ENCODE measurements at regions not wholly inside any gene's neighbourhood (a gene's known extent, or its start where the extent isn't known, plus 50 kb on each side); places are given as distances from the start of the nearest gene placed in this dataset.
A peak's percentile ranks its signal among the peaks of the same experiment; 100 is the strongest.
"Not testable (repeated sequence)": the region's sequence is repeated elsewhere in the genome, so short reads cannot be mapped to it uniquely, and the experiment has no call there.

GRCh38 chr16:63481060-63481459, 1444.8 kb upstream of the CDH8 start:
- DNase-seq (ENCODE audit: low read depth): no peak

- no peak for DNase-seq (ENCODE audit: low read depth)
These were observed 1437.5 kb upstream of the CDH8 start for GRCh38 chr16:63473725-63474124.

DNA sequence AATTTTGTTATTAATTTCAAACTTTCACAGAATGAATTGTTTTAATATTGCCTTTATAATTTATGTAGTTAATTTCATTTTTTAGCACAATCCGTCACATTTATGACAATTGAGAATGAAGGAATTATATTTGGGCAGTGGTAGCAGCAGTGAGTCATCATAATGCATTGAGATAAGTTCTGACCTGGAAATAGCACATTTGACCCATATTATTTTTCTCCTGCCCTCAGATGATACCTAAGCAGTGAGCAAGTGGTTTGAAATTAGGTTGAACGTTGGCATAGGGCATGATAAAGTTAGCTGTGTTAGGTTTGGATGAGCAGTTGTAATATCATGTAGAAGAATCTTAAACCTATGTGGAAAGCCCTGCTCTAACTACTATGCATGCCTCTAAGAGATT, 1431.3 kb upstream of the CDH8 start:
- no peak for DNase-seq (ENCODE audit: low read depth)

- no peak for DNase-seq (ENCODE audit: low read depth)
These were observed 1426.1 kb upstream of the CDH8 start for GRCh38 chr16:63462316-63462715.

GRCh38 chr16:63461248-63461841, 1425.1 kb upstream of the CDH8 start:
- DNase-seq (ENCODE audit: low read depth): peak; percentile 51

GRCh38 chr16:63458846-63459245, 1422.6 kb upstream of the CDH8 start:
- no peak for DNase-seq (ENCODE audit: low read depth)

DNA sequence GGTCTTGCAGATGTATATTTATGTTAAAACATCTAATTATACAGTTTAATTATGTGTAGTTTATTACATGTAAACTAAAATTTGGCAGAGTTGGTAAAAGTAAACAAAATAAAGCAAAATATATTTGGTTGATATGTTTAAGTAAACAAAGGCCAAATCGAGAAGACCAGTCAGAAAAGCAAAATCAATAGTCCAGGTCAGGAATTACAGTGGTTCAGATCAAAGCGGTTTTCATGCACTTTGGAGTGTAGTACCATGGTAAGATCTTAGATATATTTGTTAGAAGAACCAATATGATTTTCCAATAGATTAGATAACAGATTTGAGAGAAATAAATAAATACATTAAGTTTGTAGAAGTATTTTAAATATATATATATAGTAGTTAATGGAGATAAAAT, 1421.6 kb upstream of the CDH8 start:
- no peak for DNase-seq (ENCODE audit: low read depth)

DNA sequence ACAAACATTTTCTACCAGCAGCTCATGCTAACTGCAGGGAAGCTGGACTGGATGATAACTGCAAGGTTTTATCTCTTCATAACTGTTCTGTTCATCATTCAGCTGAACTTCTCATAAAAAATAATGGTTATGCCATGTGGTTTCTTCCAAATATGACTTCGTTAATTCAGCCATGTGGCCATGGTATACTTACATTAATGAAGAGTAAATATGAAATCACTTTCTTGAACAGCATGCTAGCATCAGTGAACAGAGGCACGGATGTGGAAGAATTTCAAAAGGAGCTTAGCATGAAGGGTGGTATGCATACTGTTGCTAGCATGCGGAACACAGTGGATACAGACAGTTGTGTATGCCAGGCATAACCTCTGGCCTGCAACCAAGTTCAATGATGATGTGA, 1417.0 kb upstream of the CDH8 start:
- no peak for DNase-seq (ENCODE audit: low read depth)

GRCh38 chr16:63447121-63447520, 1410.9 kb upstream of the CDH8 start:
- no peak for DNase-seq (ENCODE audit: low read depth)

GRCh38 chr16:63442246-63442645, 1406.0 kb upstream of the CDH8 start:
- no peak for DNase-seq (ENCODE audit: low read depth)

GRCh38 chr16:63426275-63426870, 1390.1 kb upstream of the CDH8 start:
- no peak for DNase-seq (ENCODE audit: low read depth)

DNA sequence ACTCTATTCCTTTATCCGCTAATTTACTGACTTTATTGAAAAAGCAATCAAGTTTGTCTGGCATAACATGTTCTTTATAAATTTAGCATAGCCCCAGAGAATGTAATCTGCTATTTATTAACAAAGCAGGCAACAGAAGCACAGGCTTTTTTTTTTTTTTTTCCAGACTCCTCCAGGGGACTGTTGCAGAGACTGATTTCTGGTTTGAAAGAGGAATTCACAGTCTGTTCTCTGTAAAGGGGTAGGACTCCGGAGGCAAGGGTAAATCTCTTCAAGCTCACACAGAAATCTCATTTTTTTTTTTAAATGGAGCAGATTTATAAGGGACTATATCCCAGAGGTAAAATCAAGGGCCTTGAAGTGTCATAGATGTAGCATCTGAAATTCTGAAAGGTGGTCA, 1386.5 kb upstream of the CDH8 start:
- no peak for DNase-seq (ENCODE audit: low read depth)

- no peak for DNase-seq (ENCODE audit: low read depth)
These were observed 1380.5 kb upstream of the CDH8 start for GRCh38 chr16:63416712-63417111.

DNA sequence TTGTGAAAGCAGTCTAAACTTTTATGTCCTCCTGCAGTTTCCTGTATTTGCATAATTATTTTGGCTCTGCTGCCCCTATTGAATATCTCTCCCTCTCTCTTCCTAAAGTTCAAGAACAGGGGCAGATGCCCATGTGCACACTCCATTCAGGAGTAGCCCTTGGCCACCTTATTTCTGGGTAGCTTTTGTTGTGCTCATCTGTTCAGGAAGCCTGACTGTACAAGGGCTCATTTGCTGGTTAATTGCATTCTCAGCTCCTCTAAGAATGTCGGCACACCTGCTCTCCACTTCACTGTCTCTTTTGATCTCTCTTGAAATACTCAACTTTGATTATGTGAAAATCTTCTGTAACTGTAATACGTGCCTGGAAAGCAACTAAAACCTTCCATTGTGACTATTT, 1378.8 kb upstream of the CDH8 start:
- DNase-seq (ENCODE audit: low read depth): no peak

DNA sequence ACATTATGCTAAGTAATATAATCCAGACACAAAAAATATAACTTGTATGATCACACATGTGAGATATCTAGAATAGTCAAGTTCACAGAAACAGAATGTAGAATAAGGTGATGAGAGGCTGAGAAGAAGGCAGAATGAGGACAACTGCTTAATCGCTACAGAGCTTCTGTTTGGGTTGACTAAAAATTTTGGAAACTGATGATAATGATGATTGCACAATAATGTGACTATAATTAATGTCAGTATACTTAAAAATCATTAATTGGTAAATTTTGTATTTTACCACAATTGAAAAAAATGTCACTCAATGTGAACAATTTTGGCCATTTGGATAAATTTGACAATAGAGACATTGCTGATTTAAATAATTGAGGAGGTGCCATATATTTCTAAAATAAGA, 1374.4 kb upstream of the CDH8 start:
- no peak for DNase-seq (ENCODE audit: low read depth)

- no peak for DNase-seq (ENCODE audit: low read depth)
These were observed 1367.6 kb upstream of the CDH8 start for GRCh38 chr16:63403792-63404191.

GRCh38 chr16:63388277-63388676, 1352.0 kb upstream of the CDH8 start:
- DNase-seq (ENCODE audit: low read depth): not testable (repeated sequence)

DNA sequence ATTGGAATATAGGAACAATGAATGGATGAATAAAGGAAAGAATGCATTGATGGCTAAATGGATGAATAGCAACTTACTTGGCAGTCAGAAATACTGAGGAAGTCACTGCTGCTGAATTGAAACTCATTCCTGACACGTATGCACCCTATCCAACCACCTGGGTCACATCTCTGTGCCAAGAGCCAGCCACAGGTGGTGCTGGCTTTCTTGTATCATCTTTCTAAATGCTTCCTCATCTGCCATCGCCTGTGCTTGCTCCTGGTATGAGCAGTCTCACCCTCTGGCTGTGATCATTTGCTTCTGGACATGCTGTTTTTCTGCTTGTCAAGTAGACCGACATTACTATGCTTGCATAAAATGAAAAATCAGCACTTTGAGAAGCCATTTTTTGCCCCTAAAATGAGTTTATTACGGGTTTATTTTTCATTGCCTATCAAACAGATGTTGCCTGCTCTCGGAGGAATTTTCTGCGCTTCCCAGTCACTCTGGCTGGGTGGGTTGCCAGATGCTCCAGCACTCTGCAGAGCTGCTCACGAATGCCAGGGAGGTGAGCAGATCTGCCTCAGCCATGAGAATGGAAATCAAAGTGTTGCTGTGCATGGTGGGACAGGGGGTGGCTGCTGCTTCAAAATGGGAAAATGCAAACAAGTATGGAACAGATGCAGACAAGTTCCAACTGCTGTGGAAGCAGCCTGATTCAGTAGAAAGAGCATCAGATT, 1349.6 kb upstream of the CDH8 start:
- no peak for DNase-seq (ENCODE audit: low read depth)

DNA sequence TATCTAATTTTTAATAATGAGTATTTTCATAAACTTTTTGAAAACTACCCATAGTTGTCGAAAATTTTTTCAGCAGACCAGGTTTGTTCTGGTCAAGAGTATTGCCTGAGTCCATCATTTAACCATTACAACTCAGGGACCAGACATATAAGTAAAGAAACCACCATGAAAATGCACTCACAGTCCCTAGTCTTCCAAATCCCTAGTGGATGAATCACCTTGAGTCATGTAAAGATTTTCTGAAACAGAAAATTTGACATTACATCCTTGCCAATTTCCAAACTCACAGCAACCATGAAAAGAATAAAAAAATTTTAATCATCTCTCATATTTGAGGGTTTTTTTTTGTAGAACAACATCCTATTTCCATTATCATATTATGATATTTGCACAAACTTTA, 1337.5 kb upstream of the CDH8 start:
- no peak for DNase-seq (ENCODE audit: low read depth)

GRCh38 chr16:63372815-63373214, 1336.6 kb upstream of the CDH8 start:
- DNase-seq (ENCODE audit: low read depth): no peak

- DNase-seq (ENCODE audit: low read depth): no peak
These were observed 1336.0 kb upstream of the CDH8 start for GRCh38 chr16:63372283-63372682.

DNA sequence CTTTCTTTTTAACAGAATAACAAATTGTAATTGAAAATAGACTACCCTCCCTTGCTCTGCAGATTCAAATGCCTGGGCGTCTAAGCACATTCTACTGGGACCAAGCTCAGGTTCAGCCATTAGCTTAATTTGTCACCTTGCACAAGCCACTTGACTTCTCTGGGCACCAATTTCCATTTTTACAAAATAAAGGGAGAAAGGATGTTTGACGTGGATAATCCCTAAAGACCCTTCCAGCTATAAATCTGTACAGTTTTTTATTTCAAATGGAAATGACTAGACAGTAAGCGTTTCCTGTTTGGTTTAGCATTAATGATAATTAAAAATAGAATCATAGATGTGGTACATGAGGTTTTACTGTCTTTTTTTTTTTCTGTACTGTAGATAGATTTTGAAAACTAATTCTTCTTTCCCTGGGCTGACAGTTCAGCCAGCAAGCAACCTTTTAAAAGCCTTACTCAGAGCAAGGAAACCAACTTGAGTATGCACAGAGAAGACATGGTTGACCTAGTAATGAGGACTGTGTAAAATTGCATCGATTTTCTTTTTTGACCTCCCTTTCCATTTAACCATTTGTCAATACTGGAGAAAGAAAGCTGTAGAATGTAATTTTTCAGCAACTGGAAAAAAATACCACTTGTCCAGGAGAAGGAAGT, 1329.5 kb upstream of the CDH8 start:
- no peak for DNase-seq (ENCODE audit: low read depth)

- DNase-seq (ENCODE audit: low read depth): no peak
These were observed 1327.5 kb upstream of the CDH8 start for GRCh38 chr16:63363738-63364137.
